Aorta (tissue), 5 donors: ENCODE measurements at regions not wholly inside any gene's neighbourhood (a gene's known extent, or its start where the extent isn't known, plus 50 kb on each side); places are given as distances from the start of the nearest gene placed in this dataset.

ENCODE experiments used
- ATAC-seq: fragments of 200-7000 bp; cut with Tn5 transposase; one replicate; pipeline ENCODE4 v1.9.1; 2022; ENCODE audit warnings: moderate library complexity; ENCODE audit not compliant: low FRiP score
- DNase-seq, 2 donors: peaks; one replicate each; pipeline ENCODE4 v3.0.0-alpha.2; 2020
- H3K27ac ChIP-seq, 2 donors: one replicate each; pipeline ENCODE4 v1.5.1; 2013; ENCODE audit warnings: low read length in 2 of 2, mild to moderate bottlenecking in 2 of 2, moderate library complexity in 2 of 2, control low read depth in 1 of 2, inconsistent platforms in 1 of 2, low read depth in 1 of 2
- H3K27me3 ChIP-seq, 2 donors: one replicate each; pipeline ENCODE4 v1.6.1; 2013; ENCODE audit warnings: control low read depth in 1 of 2, low read length in 1 of 2, mild to moderate bottlenecking in 1 of 2, moderate library complexity in 1 of 2; ENCODE audit not compliant: insufficient read depth in 2 of 2, control insufficient read depth in 1 of 2
- H3K36me3 ChIP-seq, 2 donors: one replicate each; pipeline ENCODE4 v1.6.1; 2013; ENCODE audit warnings: control low read depth in 1 of 2, low read length in 1 of 2, mild to moderate bottlenecking in 1 of 2; ENCODE audit not compliant: insufficient read depth in 2 of 2, control insufficient read depth in 1 of 2
- H3K4me1 ChIP-seq, 2 donors: one replicate each; pipeline ENCODE4 v1.6.1; 2013; ENCODE audit warnings: low read length in 2 of 2, control low read depth in 1 of 2, mild to moderate bottlenecking in 1 of 2, moderate library complexity in 1 of 2; ENCODE audit not compliant: insufficient read depth in 2 of 2, control insufficient read depth in 1 of 2
- H3K4me3 ChIP-seq, 2 donors: one replicate each; pipeline ENCODE4 v1.5.1; 2013; ENCODE audit warnings: low read length in 2 of 2, control low read depth in 1 of 2, mild to moderate bottlenecking in 1 of 2
- H3K9me3 ChIP-seq: one replicate; pipeline ENCODE4 v1.6.1; 2013; ENCODE audit warnings: mild to moderate bottlenecking, low read length; ENCODE audit not compliant: control insufficient read depth
- WGBS, 2 donors: extraction: QIAGEN DNeasy Blood & Tissue Kit; methylation state at CpG; one replicate each; pipeline ENCODE4 v1.1.7; 2013; 5-methylcytosine and 5-hydroxymethylcytosine counted together
- intact Hi-C, 2 donors: fragments of 100-400 bp; cut with DNase I; formaldehyde crosslinking; loops; one replicate each; pipeline versions ENCODE4 v1.14.2 to v1.15.0; 2022
- donor health status: healthy with polysubstance abuse.
- donor health status: Bipolar disorder and iron deficiency.
- donor health status: DM: no; HTN: no; CAD: no.
- donor health status: DM: no; HTN: no; CAD: no.
- donor health status: DM: yes; HTN: yes; CAD: no.

DNA sequence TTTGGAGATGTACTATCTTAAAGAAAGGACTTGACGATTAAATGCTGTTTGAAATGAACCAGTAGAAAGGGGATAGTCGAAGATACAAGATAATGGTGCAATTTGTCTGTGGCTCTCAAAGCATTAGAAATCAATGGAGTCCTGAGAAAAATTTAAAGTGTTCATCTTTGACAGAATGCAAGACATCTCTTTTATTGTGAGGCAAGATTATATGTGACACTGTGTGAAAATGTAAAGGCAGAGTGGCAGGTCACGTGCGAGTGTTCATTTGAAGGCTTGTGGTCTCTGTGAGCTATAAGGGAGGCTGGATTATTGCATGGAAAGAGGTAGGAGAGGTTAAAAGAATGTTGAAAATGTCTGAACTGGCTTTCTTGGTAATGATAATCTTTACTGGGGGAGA is 709.2 kb downstream of the DSC3 start:
- H3K9me3 ChIP-seq = no peaks in the 10 kb centered on the region
- WGBS, 2 donors = 86 to 89% methylated on average over 4 of the region's 4 CpGs

GRCh38 chr18:30328839-30329238 is 713.7 kb downstream of the DSC3 start:
- ATAC-seq (no peak), DNase-seq (no peak)
- no peak overlapping the region for H3K4me3 ChIP-seq
- no peaks in the 10 kb centered on the region for H3K9me3 ChIP-seq
- no peaks in the 10 kb centered on the region for H3K4me1 ChIP-seq
- H3K36me3 ChIP-seq = no peaks in the 10 kb centered on the region
- H3K27me3 ChIP-seq = no peaks in the 10 kb centered on the region
- intact Hi-C loops = no loop called here
- no peak overlapping the region for H3K27ac ChIP-seq
- WGBS, 2 donors = 76 to 85% methylated on average over 3 of the region's 3 CpGs

More for the DNA sequence above, 709.2 kb downstream of the DSC3 start:
- H3K4me3 ChIP-seq = no peak overlapping the region
- DNase-seq = no peak
- ATAC-seq = no peak
- no peaks in the 10 kb centered on the region for H3K36me3 ChIP-seq
- H3K27me3 ChIP-seq = no peaks in the 10 kb centered on the region
- no peak overlapping the region for H3K27ac ChIP-seq
- intact Hi-C loops = no loop called here
- no peaks in the 10 kb centered on the region for H3K4me1 ChIP-seq

DNA sequence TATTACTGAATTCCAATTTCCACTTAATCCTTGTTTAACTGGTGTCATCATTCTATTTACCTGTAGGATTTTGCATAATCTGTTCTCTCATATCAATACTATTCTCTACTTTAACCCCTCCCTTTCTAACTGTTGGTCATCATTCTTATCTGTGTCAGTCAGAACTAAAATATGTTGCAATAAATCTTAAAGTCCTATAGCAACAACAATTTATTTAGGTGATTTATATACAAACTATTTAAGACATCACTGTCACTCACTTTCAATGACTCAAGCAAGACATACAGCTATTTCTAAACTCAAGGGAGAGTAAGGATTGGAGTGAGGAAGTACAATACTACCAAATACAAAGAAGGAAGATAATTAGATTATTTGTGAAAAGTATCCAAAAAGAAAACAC is 740.4 kb downstream of the DSC3 start:
- Histone ChIP-seq H3K36me3 (no peaks in the 10 kb centered on the region), H3K4me1 (no peaks in the 10 kb centered on the region), H3K27ac (no peak overlapping the region), H3K9me3 (no peaks in the 10 kb centered on the region), H3K27me3 (no peaks in the 10 kb centered on the region), H3K4me3 (no peak overlapping the region)
- intact Hi-C loops = no loop called here
- ATAC-seq (no peak), DNase-seq (no peak)

GRCh38 chr18:30298769-30299168 is 743.8 kb downstream of the DSC3 start:
- H3K27ac ChIP-seq = no peak overlapping the region
- no peak for ATAC-seq
- DNase-seq = no peak
- H3K9me3 ChIP-seq = no peaks in the 10 kb centered on the region
- no peaks in the 10 kb centered on the region for H3K27me3 ChIP-seq
- WGBS, 2 donors = 48 to 51% methylated on average over 2 of the region's 2 CpGs
- no peaks in the 10 kb centered on the region for H3K4me1 ChIP-seq
- intact Hi-C loops = loop anchor here in 1 of 2 donors (10.0 kb wide), 1 partner anchor 56 kb away; no protein-coding TSS in a partner anchor
- no peak overlapping the region for H3K4me3 ChIP-seq
- H3K36me3 ChIP-seq = no peaks in the 10 kb centered on the region

- ATAC-seq = no peak
- no peak overlapping the region for H3K27ac ChIP-seq
- intact Hi-C loops = no loop called here
- no peak overlapping the region for H3K4me3 ChIP-seq
- no peak for DNase-seq
- no peaks in the 10 kb centered on the region for H3K27me3 ChIP-seq
- H3K9me3 ChIP-seq = no peaks in the 10 kb centered on the region
- H3K4me1 ChIP-seq = no peaks in the 10 kb centered on the region
- WGBS, 2 donors = 51 to 54% methylated on average over 6 of the region's 6 CpGs
- H3K36me3 ChIP-seq = no peaks in the 10 kb centered on the region
Measured at GRCh38 chr18:30288662-30289414, 753.7 kb downstream of the DSC3 start.

DNA sequence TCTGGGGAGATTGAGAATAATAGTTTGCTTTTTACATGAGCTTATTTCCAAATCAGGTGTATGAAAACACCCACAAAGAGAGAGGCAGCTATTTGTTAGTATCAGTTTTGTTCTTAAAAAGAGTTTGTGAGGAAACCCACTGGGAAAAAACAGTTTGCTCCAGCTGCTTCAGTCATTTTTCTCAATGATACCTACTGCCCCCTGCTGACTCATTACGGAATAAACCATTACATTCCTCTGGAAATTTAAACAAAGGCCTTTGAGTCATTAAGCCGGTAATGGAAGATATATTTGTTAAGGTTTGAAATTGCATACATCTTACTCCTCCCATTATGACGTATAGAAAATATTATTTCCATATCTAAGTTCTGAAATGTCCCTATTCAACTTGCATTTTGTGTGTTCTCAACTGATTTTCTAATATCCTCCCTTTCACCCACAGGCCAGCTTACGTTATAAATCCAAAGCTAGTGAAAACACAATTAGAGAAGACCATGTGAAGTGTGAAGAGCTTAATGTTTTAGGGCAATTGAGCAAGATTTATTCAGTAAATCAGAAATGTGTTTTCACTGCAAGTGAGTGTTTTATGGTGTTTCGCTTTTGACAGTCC is 761.6 kb downstream of the DSC3 start:
- DNase-seq (no peak), ATAC-seq (no peak)
- Histone ChIP-seq H3K9me3 (no peaks in the 10 kb centered on the region), H3K4me3 (no peak overlapping the region), H3K27me3 (no peaks in the 10 kb centered on the region), H3K4me1 (no peaks in the 10 kb centered on the region), H3K27ac (no peak overlapping the region), H3K36me3 (no peaks in the 10 kb centered on the region)
- 41 to 42% methylated on average over 5 of the region's 5 CpGs for WGBS, 2 donors
- intact Hi-C loops = no loop called here

GRCh38 chr18:30280186-30280585 is 762.4 kb downstream of the DSC3 start:
- no peaks in the 10 kb centered on the region for H3K4me1 ChIP-seq
- H3K9me3 ChIP-seq = no peaks in the 10 kb centered on the region
- no peaks in the 10 kb centered on the region for H3K27me3 ChIP-seq
- H3K36me3 ChIP-seq = no peaks in the 10 kb centered on the region
- ATAC-seq = no peak
- no peak overlapping the region for H3K4me3 ChIP-seq
- intact Hi-C loops = no loop called here
- no peak for DNase-seq
- no peak overlapping the region for H3K27ac ChIP-seq

DNA sequence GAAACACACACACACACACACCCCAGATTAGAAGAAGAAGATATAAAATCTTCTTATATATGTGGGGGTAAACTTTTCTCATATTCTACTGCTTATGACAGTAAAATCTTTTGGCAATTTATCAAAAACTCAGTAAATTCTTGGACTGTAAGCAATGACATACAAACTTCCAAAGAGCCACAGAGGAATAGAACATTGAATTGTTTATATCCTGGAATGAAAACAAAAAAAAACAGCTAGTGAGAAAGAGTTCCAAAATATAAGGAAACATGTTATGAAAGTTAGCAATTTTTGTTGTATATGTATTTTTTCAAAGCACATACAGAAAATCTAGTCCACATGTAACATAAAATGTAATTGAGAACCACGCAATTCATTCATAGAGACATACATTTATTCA is 764.9 kb downstream of the DSC3 start:
- no peaks in the 10 kb centered on the region for H3K36me3 ChIP-seq
- no peak for DNase-seq
- no peaks in the 10 kb centered on the region for H3K27me3 ChIP-seq
- no peaks in the 10 kb centered on the region for H3K4me1 ChIP-seq
- no peak overlapping the region for H3K27ac ChIP-seq
- no peaks in the 10 kb centered on the region for H3K9me3 ChIP-seq
- no peak overlapping the region for H3K4me3 ChIP-seq
- WGBS, 2 donors = 87 to 88% methylated on average over 1 of the region's 1 CpG
- ATAC-seq = no peak
- intact Hi-C loops = no loop called here

- intact Hi-C loops = no loop called here
- Histone ChIP-seq H3K4me1 (no peaks in the 10 kb centered on the region), H3K4me3 (no peak overlapping the region), H3K36me3 (no peaks in the 10 kb centered on the region), H3K27me3 (no peaks in the 10 kb centered on the region), H3K9me3 (no peaks in the 10 kb centered on the region), H3K27ac (no peak overlapping the region)
- WGBS, 2 donors = 77 to 78% methylated on average over 3 of the region's 3 CpGs
- no peak for ATAC-seq
- DNase-seq = no peak
Measured at GRCh38 chr18:30271716-30272115, 770.8 kb downstream of the DSC3 start.
